HG03558 (cell line): ENCODE measurements at regions not wholly inside any gene's neighbourhood (a gene's known extent, or its start where the extent isn't known, plus 50 kb on each side); places are given as distances from the start of the nearest gene placed in this dataset.

ENCODE experiments used
- ATAC-seq: cut with Tn5 transposase; IDR thresholded peaks from one replicate; pipeline ENCODE4 v1.9.1; 2021; ENCODE audit warnings: moderate number of reproducible peaks; ENCODE audit not compliant: unreplicated experiment; ENCODE audit errors: extremely low read depth

DNA sequence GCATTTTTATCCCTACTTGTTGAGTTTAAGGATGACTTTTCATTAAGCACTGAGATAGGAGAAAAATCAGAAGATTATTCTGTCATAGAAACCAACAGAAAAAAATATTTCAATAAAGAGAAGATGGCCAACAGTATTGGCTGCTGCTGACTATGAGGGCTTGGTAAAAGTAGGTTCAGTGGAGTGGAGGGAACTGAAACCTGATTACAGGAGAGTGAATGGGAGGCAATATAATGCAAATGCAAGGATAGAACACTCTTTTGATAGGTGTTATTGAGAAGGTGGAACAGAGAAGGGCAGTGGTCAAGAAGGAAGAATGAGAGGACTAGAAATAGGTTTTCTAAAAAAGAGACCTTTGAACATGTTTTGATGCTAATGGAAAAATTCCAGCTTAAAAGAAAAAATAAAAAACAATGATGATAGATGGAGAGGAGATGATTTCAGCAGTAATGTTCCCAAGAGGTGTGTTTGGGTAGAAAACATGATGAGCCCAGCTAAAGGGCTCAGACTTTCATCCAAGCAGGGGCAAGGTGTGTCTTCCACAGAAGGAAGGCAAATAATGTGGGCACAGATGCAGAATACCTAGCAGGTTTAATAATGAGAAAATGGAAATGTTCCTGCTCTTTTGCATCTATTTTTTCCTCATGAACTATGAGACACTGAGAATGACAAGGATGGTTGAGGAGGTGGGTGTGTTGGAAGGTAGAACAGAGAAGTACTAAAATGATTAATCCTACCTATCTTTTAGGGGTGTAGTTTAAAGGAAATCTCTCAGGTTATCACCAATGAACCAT lies 397.9 kb upstream of the GOLIM4 start:
- ATAC-seq = no peak

DNA sequence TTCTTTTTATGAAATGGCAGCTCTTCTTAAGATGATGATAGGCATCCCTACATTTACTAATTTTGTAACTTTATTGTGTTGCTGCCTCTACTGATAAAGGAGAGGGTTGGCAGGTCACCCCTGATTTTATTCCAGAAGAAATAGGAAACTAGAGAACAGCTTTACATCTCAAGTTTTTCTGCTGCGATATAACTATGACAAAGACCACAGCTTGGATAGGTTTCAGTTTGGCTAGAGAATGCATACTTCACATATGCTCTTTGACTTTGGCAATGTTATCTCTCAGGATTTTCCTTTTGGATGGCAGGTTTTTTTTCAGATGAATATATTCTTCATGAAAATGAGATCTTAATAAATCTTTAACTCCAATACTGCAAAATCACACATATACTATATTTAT lies 395.3 kb upstream of the GOLIM4 start:
- no peak for ATAC-seq

DNA sequence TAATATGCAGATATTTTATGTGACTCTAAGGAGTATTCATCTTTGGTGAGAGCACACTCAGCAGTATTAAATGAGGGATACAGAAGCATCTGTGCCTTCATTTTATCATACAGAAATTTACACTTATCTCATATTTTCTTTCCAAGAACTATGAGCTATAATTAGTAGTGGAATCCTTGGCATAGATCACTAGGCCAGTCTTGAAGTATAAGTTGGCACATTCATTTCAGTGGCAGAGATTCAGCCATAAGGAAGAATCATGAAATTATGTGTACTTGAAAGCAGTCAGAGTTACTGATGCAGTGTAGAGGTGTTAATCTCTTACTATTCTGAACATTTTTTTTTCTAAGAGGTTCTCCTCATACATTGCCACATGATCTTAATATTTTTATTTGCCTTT lies 393.6 kb upstream of the GOLIM4 start:
- ATAC-seq = no peak

DNA sequence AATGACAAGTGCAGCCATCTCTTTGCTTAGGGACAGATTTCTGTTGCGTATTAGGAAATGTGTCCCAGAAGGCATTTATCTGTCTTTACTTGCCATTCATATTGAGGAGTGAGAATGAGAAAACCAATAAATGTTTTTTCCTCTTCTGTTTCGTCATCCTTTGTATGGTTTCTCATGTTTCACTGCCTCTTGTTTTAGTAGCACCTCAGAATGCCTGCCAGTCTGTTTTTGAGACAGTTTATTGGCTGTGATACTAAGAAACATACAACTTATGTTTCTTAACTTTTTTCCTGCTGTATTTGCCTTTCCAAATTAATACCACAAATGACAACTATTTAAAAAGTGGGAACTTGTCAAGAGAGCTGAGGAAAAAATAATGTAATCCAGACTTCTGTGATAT lies 390.2 kb upstream of the GOLIM4 start:
- no peak for ATAC-seq

DNA sequence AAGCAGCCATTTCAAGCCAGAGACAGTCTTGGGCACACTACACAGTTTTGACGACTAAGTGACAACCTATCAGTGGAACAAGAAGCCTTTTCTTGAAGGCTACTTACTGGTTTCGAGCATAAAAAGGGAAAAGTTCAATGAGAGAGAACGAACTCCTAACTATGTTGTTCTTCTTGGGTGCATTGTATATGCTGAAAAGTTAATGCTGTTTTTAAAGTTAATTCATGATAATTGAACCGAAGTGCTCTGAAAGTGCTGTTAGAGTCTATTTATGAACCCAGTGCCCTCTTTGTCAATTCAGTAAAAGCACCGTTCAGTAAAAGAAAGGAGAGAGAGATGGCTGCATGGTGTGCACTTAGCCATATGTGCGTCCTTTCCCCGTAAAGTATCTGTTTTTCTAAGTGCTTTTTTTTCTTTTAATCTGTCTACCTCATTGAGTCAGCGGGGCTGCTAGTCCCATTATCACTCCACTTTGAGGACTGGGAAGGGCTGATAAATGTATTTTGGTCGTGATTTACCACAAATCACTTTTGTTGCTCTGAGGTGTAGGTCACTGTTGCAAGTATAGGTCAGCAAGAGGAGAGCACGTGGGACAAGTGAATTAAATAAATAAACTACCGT lies 380.7 kb upstream of the GOLIM4 start:
- no peak for ATAC-seq

DNA sequence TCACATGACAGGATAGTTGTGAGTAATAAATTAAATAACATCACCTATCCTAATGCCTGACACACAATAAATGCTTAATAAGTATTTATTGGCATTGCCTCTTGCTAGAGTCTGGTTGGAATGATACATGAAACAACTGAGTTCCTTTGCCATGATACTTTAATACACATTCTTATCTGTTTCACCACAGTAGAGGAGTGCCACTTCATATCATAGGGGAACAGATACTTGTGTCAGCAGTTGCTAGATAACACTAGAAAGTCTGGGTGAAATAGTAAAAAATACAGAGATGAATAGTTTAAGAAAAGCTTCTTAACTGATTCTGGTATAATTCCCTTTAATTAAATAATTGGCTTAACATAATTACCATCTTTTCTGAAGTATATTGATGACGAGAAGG lies 380.0 kb upstream of the GOLIM4 start:
- ATAC-seq = no peak

DNA sequence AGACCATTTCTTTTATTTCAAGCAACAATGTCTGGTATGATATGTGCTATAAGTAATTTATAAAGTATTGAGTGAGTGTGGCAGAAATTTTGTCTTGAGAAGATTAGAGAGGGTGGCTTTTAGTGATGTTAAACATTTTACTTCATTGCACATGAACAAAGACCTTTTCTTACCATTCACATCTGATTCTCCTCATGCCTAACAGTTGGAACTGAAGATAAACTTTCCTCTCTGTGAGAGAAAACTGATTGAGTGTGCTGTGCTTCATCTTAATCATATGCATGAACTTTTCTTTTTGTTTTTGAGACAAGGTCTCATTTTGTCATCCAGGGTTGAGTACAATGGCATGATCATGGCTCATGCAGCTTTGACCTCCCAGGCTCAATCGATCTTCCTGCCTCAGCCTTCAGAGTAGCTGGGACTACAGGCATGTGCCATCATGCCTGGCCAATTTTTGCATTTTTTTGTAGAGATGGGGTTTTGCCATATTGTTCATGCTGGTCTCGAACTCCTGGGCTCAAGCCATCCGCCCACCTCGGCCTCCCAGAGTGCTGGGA lies 377.7 kb upstream of the GOLIM4 start:
- no peak for ATAC-seq

DNA sequence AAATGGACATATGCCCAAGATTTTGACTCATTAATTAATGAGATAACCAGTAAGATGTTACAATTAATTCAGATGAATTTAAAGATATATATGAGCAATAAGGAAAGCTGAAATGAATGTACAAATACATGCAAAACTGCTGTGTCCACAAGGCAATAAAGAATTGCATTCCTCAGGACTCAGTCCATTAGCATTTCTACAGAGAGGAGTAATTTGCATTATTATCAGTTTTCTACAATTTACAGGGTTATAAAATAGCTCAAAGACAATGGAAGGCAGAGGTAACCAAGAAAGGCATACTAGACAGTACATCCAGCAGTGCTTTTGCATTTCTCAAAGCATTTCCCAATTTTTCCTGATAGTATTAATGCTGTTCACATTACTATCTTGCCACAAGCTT lies 377.1 kb upstream of the GOLIM4 start:
- ATAC-seq = no peak

DNA sequence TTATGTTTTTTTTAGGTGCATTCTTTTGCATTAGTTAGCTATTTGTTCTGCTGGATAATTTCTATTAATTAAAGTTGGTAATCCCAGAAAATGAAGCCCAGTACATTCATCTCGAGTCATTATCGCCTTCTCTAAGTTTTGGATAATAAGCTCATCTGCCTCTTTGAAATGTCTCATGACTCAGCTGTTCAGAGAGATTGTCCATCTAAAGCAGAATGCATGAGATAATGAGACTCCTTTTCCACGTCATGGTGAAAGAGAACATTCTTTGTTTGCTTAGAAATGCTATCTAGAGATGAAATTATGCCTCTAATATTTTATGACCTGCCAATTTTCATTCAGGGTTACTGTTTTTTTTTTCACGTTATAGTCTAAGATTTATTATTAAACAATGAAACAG lies 374.7 kb upstream of the GOLIM4 start:
- no peak for ATAC-seq

DNA sequence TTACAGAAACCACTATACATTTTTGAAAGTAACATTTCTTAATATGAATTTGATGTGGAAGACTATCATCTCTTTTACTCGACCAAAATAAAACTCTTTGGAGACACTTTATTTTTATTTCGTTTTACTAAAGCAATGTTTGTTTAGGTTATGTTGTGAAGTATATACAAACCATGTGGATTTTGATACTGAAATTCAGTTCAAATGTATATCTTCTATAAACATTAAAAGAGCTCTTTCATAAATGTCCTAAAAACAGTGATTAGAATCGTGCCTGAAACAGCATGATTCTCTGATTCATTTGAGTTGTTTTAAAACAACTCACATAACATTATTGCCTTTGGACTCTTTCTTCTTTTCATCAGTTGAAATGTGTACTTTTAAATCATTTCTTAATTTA lies 373.7 kb upstream of the GOLIM4 start:
- no peak for ATAC-seq

DNA sequence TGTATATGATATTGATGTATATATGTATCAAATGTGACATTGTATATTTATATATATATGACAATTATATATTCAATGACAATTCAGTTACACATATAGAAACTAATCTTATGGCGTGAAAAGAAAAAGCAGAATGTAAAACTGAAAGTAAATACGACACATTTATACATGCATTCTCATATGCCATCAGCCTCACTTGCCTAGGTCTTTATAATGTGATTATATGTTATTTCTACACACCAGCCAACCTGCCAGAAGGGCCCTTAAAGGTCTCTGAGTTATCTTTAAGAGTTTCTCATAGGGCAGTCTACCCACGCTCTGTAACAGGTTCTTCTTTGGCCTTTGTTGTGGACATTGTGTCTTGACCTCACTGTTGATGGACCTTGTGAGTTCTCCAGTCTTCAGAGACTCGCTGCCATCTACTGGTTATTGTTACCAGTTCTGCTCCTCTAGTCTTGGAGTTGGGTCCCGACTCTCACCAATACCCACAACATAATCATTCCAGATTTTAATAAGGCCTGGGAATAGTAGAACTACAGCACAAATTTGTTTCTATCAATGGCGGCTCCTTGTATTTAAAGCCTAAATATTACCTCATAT lies 371.5 kb upstream of the GOLIM4 start:
- no peak for ATAC-seq

DNA sequence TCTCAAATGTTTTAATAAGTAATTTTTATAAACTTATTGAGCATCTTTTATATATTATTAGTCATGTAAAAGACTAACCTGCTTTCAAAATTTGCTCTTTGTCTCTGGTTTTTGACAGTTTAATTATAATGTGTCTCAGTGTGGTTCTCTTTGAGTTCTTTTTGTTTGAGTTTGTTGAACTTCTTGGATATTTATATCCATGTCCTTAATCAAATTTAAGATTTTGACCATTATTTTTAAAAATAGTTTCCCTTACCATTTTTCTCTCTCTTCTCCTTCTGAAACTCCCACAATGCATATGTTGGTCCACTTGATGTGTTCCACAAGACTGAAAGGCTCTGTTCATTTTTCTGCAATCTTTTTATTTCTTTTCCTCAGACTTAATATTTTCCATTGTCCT lies 366.1 kb upstream of the GOLIM4 start:
- no peak for ATAC-seq

DNA sequence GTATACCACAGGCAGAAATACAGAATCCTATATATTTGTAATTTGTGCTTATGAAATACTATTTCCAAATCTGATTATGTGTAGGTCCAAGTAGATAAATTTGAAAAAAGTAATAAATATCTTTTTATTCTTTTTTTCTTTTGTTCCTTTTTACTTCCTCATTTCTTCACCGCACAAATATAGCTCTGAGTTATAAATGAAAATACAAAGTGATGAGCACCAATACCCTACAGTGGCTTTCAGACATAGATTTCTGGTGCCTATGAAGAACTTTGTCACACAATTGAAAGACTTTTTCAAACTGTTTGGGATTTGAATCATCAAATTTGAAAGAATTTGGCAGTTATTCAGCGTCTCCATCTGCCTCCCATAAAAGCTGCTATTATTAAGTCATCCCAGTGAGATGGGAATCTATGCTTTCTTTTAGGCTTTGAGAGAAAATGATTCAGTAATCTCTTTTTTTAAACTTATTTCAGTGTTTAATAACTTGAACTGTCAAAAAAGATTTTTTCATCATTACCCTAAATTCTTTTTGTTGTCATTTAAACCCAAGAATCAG lies 363.6 kb upstream of the GOLIM4 start:
- ATAC-seq = no peak

DNA sequence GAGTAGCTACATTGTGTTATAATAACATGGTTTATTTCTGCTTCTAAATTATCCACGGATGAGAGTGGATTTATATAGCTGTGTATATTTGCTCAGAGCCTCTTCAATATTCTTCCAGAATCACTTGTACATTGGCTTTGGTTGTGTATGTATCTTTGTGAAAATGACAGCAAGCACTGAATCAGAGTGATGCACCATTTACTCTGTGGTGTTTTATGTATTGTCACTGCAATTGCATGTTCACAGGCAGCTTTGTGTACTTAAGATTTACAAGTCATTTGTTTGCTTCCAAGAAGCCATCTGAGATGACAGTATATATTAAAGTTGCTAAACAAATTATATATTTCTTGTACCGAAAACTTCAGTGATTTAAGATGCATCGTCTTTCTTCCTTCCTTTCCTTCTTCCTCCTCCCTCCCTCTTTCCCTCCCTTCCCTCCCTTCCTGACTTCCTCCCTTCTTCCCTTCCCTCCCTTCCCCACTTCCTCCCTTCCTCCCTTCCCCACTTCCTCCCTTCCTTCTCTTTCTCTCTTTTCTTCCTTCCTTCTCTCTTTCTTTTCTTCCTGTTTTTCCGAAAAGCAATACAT lies 362.3 kb upstream of the GOLIM4 start:
- ATAC-seq = no peak

DNA sequence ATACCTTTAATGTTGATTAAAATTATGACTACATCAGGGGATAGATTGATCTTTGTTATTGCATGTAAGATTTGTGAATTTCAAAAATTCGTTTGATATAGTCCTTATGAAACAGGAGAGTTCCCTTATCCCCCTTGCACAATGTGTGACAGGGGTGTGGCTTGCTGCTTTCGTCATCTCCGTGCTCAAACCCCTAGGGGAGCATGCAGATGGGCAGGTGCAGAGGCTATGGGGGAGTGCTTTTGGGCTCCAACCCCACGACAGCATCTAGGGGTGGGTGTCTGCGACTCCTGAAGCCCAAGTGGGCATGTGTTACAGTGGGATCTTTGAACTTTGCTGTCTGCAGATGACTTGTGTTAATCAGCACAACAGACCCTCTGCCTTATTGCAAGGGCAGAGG lies 360.1 kb upstream of the GOLIM4 start:
- no peak for ATAC-seq

DNA sequence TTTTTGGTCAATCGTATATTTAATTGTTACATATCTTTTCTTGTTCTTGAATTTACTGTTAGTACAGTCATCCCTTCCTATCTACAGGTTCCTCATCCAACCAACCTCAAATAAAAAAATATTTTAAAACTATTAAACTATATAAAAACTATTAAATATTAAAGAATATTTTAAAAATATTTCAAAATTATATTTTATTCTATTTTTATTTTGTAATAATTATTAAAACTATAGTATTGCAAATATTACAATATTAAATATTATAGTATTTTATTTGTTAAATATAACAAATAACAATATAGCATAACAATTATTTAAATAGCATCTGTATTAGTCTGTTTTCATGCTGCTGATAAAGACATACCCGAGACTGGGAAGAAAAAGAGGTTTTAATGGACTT lies 357.9 kb upstream of the GOLIM4 start:
- no peak for ATAC-seq

DNA sequence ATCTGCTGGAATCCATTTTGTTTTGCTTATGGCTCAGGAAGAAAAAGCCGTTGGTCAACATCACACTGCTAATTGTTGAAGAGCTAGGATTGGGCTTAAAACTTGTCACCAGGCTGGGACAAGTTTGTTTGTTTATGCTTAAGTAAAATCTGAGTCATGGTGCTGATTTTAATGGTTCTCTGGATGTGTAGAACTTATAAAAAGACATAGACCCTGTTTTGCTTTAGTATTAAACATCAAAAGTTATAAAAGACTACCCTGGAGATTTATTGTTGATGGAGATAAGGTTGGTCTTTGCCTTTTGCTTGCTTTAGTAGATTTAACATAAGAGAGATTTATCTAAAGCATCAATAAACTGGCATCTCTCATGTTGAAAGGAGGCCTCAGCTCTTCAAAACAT lies 348.2 kb upstream of the GOLIM4 start:
- no peak for ATAC-seq

DNA sequence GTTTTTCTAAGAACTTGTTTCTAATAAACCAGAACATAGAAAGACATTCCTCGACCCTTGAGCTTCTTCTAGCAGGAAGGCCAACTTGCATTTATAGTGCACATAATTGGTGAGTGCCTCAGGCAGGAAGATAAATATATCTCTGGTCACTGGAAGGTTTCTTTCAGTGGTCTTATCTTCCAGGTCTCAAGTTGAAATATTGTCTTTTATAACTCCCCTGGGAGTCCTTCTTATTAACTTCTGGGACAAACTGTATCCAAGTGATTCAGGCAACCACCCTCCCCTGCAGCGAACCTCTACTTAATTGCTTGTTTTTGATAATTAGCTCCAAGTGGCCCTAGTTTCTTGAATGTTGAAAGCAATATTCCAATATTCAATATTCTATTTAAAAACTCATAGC lies 346.8 kb upstream of the GOLIM4 start:
- no peak for ATAC-seq

DNA sequence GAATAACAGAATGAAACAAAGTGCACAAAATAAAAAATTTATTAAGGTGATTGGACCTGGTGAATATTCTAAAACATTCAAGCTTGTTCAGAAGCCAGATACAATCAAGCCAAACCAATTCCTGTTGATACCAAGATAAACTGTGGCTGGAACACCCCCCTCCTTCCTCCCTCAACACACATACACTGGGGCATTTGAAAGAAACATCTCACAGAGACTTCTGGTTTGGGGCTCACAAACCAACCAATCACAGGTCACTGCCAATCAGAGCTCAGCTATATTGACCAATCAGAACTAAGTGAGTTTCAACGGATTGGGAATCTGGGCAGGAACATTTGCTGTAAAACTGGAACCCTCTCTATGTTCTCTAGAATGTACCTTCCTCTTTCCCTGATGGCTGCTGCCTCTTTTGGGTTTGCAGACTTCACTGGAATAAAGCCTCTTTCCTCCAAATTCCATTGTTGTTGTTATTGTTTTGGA lies 340.6 kb upstream of the GOLIM4 start:
- ATAC-seq = no peak

DNA sequence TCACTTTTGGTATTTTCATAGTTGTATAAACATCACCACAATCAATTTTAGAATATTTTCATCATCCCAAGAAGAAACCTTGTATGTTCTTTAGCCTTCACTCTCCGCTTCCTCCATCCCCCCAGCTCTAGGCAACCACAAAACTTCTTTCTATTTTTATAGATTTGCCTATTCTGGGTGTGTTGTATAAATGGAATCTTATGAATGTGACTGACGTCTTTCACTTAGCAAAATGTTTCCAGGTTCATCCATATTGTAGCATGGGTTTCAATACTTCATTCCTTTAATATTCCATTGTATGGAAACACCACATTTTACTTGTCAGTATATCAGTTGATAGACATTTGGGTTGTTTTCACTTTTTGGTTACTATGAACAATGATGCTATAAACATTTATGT lies 335.8 kb upstream of the GOLIM4 start:
- no peak for ATAC-seq
